HG03469 (cell line): ENCODE measurements at regions not wholly inside any gene's neighbourhood (a gene's known extent, or its start where the extent isn't known, plus 50 kb on each side); places are given as distances from the start of the nearest gene placed in this dataset.
A peak's percentile ranks its signal among the peaks of the same experiment; 100 is the strongest.
"Not testable (repeated sequence)": the region's sequence is repeated elsewhere in the genome, so short reads cannot be mapped to it uniquely, and the experiment has no call there.

Experiments used
- ATAC-seq: cut with Tn5 transposase; IDR thresholded peaks from one replicate; pipeline ENCODE4 v1.9.1; 2021; ENCODE audit warnings: mild to moderate bottlenecking, moderate library complexity, moderate number of reproducible peaks; ENCODE audit not compliant: unreplicated experiment

DNA sequence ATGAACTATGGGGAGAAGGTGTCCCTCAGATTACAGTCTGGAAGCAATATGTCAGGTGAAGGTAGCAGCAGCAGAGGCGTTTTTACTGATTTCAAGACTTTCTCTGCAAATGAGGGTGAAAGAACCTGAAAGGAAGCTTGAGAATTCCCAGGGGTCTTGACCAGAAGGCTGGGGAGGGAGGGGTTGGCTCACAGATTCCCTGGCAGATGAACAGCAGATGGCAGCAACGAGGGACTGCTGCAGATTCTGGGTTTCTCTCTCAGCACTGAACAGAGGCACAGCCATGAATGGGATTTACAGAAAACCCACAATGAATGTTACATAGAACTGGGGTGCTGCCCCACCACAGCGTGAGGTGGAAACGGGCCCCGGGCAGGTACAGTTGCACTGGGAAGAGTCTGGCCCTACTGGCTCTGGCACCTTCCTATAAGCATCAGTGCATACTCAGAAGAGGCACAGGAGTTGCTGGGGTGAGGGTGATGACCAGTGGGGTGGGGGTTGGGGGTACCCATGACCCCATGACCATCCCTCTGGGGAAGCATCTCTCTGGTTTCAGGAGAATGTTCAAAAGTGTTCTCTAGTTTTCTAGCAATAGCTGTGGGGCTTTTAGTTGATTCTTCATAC is 317.8 kb downstream of the SH2D4B start:
- ATAC-seq = no peak

DNA sequence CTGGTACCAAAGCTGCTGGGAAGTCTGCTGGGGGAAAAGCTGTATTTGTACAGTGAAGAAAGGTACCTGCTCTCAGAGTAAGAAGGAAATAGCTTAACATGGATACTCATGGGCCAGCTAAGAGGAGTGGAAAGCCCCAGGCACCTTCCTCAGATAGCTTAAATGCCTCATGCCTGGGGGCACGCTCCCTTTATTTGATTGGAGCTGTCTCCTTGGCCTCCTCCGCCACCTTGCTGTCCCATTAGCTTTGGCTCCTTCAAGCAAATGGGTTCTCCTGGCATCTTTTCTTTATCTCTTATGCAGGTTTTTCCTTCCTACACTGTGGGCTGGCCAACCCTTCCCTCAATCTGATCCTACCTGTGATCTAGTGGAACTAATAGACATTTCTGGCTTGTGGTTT is 318.5 kb downstream of the SH2D4B start:
- no peak for ATAC-seq

DNA sequence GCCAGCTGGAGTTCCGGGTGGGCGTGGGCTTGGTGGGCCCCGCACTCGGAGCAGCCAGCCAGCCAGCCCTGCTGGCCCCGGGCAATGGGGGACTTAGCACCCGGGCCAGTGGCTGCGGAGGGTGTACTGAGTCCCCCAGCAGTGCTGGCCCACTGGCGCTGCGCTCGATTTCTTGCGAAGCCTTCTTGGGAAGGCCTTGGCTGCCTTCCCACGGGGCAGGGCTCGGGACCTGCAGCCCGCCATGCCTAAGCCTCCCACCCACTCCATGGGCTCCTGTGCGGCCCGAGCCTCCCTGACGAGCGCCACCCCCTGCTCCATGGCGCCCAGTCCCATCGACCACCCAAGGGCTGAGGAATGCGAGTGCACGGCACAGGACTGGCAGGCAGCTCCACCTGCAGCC is 321.6 kb downstream of the SH2D4B start:
- not testable (repeated sequence) for ATAC-seq

DNA sequence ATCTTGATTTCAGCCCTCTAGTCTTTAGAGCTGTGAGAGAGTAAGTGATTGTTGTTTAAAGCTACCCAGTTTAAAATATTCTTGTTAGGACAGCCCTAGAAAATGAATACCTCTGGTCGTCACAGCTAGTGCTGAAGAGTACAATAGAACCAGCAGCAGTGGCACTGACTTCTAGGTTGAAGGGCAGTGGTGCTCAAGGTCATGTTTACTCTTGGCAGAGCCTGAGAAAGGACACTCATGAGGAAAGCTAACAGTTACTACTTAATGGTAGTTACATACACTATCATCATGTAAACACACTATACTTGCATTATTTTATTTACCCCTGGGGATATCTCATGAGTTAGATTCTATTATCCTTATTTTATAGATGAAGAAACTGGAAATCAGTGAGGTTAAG is 323.0 kb downstream of the SH2D4B start:
- no peak for ATAC-seq

DNA sequence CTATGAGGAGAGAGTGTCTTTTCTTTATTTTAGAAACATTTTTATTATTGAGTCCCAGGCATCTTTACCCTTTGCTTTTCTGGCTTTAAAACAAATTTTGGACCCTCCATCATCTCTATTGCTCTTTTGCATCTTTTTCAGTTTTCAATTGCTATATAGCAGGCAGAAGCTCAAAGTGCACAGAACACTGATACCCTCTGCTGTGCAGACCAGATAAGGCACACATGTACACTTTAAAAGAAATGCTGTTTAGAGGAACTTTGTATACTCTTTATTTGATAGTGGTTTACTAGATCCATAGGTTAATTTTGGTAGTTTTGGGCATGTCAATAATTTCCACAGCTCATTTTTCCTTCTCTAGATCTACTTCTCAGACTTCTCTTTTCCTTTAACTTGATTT is 324.2 kb downstream of the SH2D4B start:
- no peak for ATAC-seq

DNA sequence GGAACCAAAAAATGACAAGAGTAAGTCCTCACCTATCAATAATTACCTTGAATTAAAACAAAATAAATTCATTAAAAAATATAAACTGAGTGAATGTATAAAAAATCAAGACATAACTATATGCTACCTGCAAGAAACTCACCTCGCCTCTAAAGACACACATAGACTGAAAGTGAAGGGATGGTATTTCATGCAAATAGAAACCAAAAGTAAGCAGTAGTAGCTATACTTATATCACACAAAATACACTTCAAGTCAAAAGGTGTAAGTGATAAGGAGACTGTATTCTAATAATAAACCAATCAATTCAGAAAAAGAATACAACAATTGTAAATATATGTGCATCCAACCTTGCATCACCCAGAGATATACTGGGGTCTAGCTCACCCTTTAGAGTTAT is 332.6 kb downstream of the SH2D4B start:
- ATAC-seq = peak; percentile 90

DNA sequence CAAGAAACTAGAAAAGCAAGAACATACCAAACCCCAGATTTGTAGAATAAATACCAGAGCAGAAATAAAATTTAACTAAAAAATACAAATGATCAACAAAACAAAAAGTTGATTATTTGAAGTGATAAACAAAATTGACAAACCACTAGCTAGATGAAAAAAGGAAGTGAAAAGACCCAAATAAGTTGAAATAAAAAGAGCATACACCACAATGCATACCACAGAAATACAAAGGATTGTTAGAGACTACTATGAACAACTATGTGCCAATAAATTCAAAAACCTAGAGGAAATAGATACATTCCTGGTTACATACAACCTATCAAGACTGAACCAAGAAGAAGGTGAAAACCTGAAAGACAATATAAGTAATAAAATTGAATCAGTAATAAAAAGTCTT is 333.4 kb downstream of the SH2D4B start:
- ATAC-seq = peak; percentile 54

DNA sequence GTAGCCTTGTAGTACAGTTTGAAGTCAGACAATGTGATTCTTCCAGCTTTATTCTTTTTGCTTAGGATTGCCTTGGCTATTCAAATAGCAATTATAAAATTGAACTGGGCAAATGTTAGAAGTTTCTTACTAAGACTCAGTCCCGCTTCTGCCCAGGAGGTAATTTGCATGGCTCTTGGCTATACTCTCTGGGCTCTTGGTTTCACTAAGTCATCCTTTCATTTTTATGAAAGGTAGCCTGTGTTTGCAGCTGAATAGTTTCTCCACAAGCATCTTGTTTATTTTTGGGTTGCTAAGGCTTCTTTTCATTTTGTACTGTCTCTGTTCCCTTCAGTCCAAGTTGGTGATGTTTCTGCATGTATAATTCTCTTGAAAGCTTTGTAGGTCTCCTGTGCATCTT is 340.6 kb downstream of the SH2D4B start:
- no peak for ATAC-seq

DNA sequence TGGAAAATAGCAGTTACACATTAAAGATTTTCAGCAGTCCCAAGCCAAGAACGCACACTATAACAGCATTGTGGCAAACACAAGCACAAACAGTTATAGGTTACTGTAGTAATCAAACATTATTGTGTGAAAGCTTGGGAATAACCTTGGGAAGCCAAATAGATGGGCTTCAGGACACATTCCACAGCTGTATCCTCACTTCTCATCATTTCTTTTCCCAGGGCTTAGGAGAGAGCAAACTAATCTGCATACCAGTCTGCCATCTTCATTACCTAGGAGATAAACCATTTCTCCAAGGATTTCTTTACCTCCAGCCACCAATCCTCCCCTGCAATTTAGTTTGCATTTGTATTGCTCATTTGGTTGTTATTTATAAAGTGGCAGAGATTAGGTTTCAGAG is 352.4 kb downstream of the SH2D4B start:
- ATAC-seq = no peak

DNA sequence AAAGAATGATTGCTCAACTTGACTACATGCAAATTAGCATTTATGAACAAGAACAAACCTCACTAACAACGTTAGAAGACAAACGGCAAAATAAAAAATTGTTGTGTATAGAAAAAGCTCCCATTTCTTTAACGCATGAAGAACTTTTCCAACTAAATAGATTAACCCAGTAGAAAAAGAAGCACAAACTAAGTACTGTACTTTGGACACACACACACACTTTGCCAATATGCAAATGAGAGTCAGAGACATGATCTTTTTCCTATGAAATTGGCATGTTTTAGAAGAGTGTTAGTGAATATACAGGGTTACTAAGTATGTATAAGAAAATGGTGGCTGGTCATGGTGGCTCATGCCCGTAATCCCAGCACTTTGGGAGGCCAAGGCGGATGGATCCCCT is 355.6 kb downstream of the SH2D4B start:
- no peak for ATAC-seq

DNA sequence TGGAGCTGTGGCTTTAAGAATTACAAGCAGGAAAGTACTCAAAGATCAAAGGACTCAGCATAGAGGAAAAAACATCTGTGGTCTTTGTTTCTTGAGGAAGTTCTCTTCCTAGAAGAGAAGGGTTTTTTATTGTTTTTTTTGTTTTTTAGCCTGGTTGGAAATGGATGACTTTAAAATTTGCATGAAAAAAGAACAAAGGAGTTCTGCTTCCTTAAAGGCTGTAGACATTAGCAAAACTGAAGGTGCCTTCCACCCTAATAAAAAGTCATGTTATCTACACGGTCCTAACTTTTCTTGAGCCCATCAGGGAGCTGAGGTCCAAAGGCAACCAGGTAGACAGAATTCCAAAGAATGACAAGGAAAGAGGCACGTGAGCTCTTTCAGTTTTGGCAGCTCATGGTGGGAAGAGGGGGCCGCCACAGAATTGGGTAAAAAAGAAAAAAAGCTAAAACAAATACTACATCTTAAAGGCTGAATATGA is 356.6 kb downstream of the SH2D4B start:
- ATAC-seq = no peak

DNA sequence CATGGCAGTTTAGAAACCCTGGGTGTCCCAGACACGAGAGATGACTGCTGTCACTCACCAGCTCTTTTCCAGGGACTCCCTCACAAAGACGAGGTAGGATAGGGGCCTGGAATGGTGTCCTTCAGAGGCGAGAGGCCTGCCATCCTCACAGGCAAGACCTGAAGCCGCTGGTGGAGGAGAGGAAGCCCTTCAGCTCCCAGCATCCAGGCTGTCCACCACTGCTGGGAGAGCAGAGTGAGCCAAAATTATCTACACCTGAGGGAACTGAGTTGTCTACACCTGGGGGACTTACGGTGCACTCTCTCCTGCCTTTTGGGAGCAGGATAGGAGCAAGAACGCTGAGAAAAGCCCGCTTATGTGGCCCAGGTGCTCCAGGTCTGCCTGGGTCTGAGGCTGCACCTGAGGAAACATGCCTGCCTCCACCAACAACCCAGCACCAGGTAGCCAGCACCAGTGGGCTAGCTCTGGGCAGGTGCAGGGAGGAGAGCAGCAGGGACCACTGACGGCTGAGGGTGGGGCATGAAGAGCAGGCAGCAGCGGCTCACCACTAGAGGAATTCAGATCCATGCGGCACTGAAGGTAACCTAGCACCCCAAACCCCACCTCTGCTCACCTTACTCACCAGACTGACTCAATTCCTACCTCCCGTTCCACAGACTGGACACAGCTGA is 357.2 kb downstream of the SH2D4B start:
- no peak for ATAC-seq

DNA sequence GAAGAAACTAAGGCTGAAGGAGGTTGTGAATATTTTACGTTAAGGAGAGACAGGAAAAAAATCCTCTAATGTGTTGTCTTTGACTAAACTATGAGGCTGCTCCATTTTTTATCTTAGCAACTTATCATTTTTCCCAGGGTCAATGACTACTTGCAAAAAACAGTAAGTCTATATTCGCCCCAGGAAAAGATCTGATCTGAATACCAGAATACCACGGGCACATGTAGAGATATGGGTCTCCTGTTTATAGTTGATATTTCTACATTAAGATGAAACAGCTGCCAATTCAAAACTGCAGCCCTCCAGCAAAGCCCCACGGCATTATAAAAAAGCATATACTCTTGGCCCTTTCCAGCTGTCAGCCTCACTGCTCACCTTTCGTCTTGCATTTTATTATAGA is 358.4 kb downstream of the SH2D4B start:
- ATAC-seq = no peak

DNA sequence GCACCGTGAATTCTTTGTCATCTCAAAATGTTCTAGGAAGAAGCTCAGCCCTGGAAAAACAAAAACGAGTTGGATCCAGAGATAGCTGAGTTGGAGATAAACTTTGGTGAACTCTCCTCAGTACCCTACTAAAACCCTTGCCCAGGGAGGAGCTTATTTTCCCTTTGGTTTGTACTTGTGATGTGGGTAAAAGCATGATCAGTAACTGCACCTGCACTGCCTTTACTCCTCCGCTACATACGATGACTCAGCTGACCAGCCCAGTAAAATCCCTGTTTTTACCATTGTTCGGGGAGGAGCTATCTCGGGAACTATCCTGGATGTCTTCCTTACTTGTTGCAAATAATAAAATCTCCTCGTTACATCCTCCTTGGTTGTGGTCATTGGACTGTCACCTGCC is 359.3 kb downstream of the SH2D4B start:
- no peak for ATAC-seq

DNA sequence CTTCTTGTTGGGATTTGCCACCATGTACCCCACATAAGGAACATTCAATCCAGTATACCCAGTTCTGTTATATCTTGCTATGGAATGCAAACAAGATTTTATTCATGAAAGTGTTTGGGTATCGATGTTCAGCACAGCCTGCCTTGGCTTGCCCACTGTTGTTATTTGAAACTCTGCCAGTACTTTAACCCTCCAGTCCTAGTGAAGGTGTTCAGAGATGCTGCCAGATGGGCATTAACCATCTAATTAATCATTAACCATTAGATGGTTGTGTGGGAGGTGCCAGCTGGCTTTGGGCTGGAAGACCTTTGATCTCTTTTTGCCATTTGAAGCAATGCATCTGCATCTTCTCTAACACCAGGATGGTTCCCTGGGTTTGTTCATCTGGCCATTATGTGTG is 363.0 kb downstream of the SH2D4B start:
- ATAC-seq = no peak

DNA sequence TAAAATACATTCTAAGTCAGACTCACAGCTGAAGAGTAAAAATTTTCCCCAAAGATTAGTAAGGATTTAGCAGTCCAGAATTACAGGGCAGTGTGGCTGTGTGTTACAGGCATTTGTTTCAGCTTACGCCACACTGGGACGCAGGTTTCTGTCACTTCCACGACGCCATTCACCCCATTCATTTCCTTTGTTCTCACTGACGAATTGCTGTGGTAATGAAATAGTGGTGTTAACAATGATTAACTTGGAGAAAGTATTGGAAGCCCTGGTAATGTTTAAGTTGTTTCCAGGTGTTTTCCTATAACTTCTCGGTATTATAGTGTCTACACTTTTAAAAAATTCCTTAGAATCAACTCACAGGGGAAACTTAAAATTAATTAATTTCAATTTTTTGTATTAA is 370.9 kb downstream of the SH2D4B start:
- ATAC-seq = no peak

DNA sequence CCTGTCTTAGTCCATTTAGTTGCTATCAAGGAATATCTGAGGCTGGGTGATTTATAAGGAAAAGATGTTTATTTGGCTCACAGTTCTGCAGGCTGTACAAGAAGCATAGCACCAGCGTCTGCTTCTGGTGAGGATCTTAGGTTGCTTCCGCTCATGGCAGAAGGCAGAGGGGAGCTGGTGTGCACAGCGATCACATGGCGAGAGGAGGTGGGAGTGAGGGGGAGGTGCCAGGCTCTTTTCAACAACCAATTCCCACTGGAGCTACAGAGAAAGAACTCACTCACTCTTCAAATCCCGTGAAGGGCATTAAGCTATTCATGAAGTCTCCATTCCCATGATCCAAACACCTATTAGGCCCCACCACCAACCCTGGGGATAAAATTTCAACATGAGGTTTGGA is 371.6 kb downstream of the SH2D4B start:
- no peak for ATAC-seq

DNA sequence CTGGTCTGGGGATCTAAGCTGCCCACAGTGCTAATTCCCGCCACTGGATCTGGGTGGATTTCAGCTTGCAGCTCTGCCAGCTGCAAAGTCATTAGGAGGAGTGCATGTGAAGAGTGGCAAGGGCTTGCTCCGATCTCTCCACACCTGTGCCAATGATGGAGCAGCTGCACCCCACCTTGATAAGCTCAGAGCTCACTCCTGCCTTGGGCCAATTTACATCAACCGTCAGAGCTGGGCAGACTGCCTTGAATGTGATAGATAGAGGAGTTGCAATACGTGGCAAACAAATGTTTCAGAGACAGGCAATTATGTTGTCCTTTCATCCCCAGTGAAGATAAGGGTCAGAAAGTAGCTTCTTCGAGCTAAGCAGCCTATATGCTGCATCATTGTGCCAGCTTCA is 379.9 kb downstream of the SH2D4B start:
- no peak for ATAC-seq

DNA sequence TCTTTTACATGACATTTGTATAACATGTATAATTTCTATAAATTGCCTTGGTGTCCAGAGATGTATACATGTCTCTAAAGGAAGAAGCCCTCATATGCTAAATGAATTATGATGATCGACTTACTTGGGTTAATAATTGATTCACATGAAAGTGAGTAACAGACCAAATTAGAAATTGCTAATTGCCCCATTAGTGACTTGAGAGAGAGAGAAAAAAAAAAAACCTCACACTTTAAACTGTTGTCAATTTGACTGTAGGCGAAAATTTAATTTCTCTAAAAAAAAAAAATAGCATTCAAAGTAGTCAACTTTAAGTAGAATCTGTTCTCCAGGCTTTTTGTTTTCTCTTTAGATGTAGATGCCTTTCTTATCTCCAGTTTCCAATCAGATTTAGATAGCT is 383.3 kb downstream of the SH2D4B start:
- ATAC-seq = no peak

DNA sequence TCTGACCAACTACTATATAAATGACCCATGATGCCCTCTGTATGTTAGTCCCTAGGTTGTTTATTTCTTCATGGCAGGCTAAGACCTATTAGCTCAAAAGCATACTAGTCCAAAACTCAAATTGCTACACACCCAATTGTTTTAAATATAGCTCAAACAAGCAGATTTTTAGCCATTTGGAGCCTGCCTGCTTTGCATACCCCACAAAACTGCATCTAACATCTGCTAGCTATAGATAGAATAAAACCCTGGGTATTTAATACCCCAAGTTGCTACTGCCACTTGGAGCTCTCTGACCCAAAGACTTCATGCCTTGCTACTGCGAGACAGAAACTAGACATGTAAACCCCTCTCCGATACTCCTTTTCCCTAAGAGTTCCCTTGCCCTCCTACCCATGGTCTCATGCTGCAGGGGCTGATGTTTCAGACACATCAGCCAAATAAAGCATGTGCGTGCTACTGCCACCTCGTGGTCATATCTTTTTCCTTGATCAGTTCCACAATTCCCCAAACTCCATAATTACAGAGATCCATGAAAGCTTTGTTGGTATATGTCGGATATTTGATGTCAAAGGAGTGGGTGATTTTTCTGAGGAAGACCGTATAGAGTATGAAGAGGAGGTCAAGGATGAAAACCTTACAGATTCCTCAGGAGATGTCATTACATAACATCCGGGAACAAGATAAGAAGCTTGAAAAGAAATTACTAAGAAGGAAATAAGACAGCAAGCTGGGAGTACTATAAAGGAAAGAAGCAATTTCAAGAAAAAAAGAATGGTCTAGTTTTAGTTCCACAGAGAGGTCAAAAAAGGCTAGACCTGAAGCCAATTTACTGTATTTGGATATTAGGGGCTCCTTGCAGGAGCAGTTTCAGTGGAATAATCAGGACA is 386.6 kb downstream of the SH2D4B start:
- ATAC-seq = peak; percentile 56

DNA sequence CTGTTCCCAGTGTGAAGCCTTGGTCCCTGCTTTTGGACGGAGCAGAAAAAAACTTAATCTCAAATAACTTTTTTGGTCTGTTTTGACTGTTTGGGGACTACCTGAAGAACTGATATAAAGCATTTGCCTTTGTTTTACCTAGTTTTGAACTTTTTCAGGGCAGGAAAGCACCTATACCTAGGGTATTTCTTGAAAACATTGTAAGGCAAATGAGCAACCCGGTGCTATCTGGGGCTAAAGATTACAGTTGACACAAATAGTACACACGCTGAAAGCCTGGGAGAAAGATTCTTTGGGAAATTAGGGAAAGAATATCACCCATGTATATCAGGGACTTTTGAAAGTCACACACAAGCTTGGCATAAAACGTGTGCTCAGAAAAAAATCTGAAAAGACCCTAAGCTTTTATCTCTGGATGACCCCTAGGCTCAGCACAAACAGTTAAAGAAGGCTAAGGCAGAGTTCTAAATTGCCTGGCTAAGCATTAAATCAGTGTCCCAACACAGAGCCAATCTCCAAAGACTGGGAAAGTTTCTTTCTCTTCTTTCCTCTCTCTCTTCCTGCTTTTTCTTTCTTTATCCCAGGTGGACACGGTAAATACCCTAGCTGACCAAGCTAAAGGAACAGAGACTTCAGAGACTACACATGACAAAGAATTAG is 389.8 kb downstream of the SH2D4B start:
- ATAC-seq = no peak
